KOPT-K1 (cell line): ENCODE measurements at regions not wholly inside any gene's neighbourhood (a gene's known extent, or its start where the extent isn't known, plus 50 kb on each side); places are given as distances from the start of the nearest gene placed in this dataset.

Experiments
- H3K27ac ChIP-seq: fragments of 200-600 bp; sonication (generic); 2 replicates; pipeline ENCODE4 v1.5.1; 2016; ENCODE audit warnings: antibody characterized with exemption, mild to moderate bottlenecking, low read depth, low read length; ENCODE audit not compliant: poor library complexity, severe bottlenecking
- H3K36me3 ChIP-seq: fragments of 200-600 bp; sonication (generic); 2 replicates; pipeline ENCODE4 v1.5.1; 2017; ENCODE audit warnings: antibody characterized with exemption, mild to moderate bottlenecking, low read length, moderate library complexity; ENCODE audit not compliant: insufficient read depth
- H3K9me3 ChIP-seq: fragments of 200-600 bp; sonication (generic); 2 replicates; pipeline ENCODE4 v1.5.1; 2017; ENCODE audit warnings: antibody characterized with exemption, low read length, mild to moderate bottlenecking; ENCODE audit not compliant: insufficient read depth, poor library complexity, severe bottlenecking

- H3K9me3 ChIP-seq: no peaks in the 10 kb centered on the region
- no peak overlapping the region for H3K27ac ChIP-seq
- no peaks in the 10 kb centered on the region for H3K36me3 ChIP-seq
These were observed 279.4 kb downstream of the EIPR1 start for GRCh38 chr2:3098231-3098630.

GRCh38 chr2:3097804-3098203 lies 279.8 kb downstream of the EIPR1 start:
- no peaks in the 10 kb centered on the region for H3K9me3 ChIP-seq
- no peaks in the 10 kb centered on the region for H3K36me3 ChIP-seq
- H3K27ac ChIP-seq: no peak overlapping the region

DNA sequence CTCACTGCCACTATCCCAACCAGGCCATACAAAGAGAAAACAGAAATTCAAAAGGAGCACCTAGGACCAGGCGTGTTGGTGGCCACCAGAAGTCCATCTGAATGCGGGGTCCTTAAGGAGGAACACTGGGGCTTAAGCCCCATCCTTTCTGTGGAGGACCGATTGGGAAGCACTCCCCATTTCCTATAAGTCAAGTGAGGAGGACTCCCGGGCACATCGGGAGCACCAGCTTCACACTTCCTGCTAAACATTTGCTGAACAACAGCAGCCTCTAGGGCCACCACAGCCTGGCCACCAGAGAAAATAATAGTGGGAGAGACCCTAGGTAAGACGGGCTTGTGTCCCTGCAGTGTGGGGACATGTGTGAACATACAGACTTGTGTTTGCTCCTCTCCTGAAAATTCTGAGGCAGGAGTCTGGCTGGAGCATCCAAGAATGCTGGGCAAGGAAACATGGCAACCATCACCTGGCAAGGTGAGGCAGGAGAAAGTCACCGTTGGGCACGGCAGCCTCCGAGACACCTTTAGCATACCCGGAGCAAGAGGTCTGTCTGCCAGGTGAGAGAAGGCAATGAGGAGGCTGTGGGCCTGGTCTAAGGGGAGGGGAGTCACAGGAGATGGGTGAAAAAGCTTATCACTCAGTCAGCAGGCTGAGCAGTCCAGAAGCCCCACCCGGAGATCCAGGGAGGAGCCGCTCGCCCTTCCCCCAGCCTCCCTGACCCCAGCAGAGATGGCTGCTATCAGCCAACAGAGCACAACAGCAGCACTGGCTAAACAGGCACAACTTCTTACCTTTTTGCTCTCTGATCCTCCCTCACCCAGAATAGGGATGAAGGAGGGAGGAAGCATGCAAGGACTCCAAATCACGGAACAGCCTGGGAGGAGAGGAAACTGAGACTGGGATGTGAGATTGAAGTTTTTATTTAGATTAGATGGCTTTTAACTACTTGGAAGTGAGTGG lies 282.3 kb downstream of the EIPR1 start:
- H3K9me3 ChIP-seq: no peaks in the 10 kb centered on the region
- no peaks in the 10 kb centered on the region for H3K36me3 ChIP-seq
- H3K27ac ChIP-seq: no peak overlapping the region

GRCh38 chr2:3094318-3094717 lies 283.3 kb downstream of the EIPR1 start:
- Histone ChIP-seq H3K36me3 (no peaks in the 10 kb centered on the region), H3K9me3 (no peaks in the 10 kb centered on the region), H3K27ac (no peak overlapping the region)

DNA sequence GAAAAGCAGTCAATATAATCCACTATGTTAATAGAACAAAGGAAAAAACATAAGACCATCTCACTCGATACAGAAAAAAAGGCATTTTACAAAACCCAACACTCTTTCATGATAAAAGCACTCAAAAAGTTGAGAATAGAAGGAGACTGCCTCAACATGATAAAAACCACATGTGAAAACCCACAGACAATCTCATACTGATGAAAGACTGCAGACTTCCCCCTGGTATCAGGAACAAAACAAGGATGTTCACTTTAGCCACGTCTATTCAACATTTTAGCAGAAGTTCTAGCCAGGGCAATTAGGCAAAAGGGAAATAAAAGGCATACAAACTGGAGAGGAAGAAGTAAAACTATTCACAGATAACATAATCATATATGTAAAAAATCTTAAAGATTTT lies 285.9 kb downstream of the EIPR1 start:
- Histone ChIP-seq H3K9me3 (no peaks in the 10 kb centered on the region), H3K36me3 (no peaks in the 10 kb centered on the region), H3K27ac (no peak overlapping the region)

DNA sequence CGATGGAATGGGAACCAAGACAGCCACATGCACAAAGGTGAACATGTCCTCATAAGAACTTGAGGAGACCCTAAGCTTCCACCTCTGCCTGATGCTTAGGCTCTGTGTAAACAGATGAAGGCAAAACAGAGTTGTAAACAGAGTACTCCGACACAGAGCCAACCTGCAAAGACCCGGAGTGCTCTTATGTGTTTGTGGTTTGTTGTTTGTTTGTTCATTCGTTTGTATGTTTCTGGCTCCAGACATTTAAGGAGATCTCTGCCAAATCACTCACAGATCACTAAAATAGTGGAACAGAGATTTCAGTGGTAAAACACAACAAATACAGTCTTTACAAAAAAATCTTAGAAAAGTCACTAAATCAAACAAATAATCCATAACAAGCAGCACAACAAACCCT lies 294.9 kb downstream of the EIPR1 start:
- Histone ChIP-seq H3K27ac (no peak overlapping the region), H3K9me3 (peaks cover 8% of the 10 kb centered on the region), H3K36me3 (no peaks in the 10 kb centered on the region)

- Histone ChIP-seq H3K9me3 (peaks cover 8% of the 10 kb centered on the region), H3K36me3 (no peaks in the 10 kb centered on the region), H3K27ac (no peak overlapping the region)
These were observed 297.4 kb downstream of the EIPR1 start for GRCh38 chr2:3079959-3080948.

- Histone ChIP-seq H3K36me3 (no peaks in the 10 kb centered on the region), H3K9me3 (peaks cover 8% of the 10 kb centered on the region), H3K27ac (no peak overlapping the region)
These were observed 298.2 kb downstream of the EIPR1 start for GRCh38 chr2:3079466-3079865.

DNA sequence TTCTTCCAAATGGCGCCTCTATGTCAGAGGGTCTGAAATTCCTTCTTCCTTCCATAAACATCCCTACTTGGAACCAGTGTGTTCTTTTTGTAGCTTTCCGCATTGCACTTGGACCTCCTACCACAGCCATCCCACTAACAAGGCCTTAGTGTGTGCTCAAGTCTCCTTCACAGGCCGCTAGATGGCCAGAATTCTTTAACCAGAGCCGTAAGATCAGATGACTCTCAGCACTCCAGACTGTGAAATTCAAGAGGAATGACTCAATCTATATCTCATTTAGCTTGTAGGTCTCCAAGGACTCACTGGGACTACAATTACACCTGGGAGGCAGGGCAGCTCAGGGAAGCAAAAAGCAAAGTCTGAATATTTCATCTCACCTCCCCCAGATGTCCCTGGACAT lies 298.9 kb downstream of the EIPR1 start:
- Histone ChIP-seq H3K27ac (no peak overlapping the region), H3K9me3 (peaks cover 8% of the 10 kb centered on the region), H3K36me3 (no peaks in the 10 kb centered on the region)

- Histone ChIP-seq H3K36me3 (no peaks in the 10 kb centered on the region), H3K9me3 (no peaks in the 10 kb centered on the region), H3K27ac (no peak overlapping the region)
These were observed 300.6 kb downstream of the EIPR1 start for GRCh38 chr2:3076848-3077642.

DNA sequence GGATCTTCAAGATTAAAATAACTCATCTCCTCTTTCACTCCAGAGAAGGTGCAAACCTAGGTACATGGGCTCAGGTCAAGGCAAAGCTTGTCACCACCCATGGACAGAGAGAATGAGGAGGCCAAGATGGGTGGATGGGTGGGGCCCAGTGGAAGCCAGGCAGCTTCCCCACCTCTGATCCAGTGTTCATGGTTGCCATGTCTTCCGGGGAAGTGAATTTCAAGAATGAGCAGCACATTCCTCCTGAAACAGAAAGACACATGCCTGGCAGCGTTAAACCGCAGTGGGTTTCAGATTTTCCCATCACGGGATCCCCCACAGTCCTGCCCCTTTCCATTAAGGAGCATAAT lies 301.7 kb downstream of the EIPR1 start:
- Histone ChIP-seq H3K36me3 (no peaks in the 10 kb centered on the region), H3K9me3 (no peaks in the 10 kb centered on the region), H3K27ac (no peak overlapping the region)

GRCh38 chr2:3075316-3075990 lies 302.2 kb downstream of the EIPR1 start:
- H3K9me3 ChIP-seq: no peaks in the 10 kb centered on the region
- no peak overlapping the region for H3K27ac ChIP-seq
- H3K36me3 ChIP-seq: no peaks in the 10 kb centered on the region

- Histone ChIP-seq H3K9me3 (no peaks in the 10 kb centered on the region), H3K27ac (no peak overlapping the region), H3K36me3 (no peaks in the 10 kb centered on the region)
These were observed 303.9 kb downstream of the EIPR1 start for GRCh38 chr2:3073704-3074103.

- Histone ChIP-seq H3K36me3 (no peaks in the 10 kb centered on the region), H3K27ac (no peak overlapping the region), H3K9me3 (no peaks in the 10 kb centered on the region)
These were observed 304.5 kb downstream of the EIPR1 start for GRCh38 chr2:3073041-3073595.
